ENCODE measurements at regions not wholly inside any gene's neighbourhood (a gene's known extent, or its start where the extent isn't known, plus 50 kb on each side); places are given as distances from the start of the nearest gene placed in this dataset.

DNA sequence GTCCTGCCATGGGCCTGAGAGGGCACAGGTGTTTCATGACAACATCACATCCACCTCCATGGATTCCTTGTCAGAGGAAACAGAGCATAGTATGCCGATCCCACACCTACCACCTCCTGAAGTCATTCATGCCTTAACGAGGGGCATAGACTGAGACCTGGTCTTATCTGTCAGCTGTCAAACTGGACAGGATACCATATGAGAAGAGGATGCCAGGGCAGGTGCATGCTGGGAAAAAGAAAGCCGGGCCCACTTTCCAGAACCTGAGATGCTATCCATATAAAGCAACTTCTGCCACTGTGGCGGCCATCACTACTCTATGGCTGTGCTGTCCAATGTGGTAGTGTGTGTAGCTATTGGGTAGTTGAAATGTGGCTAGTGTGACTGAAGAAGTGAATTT is 116.0 kb upstream of the SIX2 start:
- no peaks in the 10 kb centered on the region for H3K27me3 ChIP-seq (replicated peaks; ENCODE audit: insufficient read depth, low read depth, low read length, poor library complexity)
- no peak for DNase-seq (ENCODE audit: low spot score)
- ChIA-PET CTCF (no interaction called here), POLR2A (ENCODE audit: low non-redundant PET) (no interaction called here)
- no peaks in the 10 kb centered on the region for H3K36me3 ChIP-seq (ENCODE audit: insufficient read depth, low read length, poor library complexity, severe bottlenecking)
- no TSS peak for BruUV-seq (replicated peaks)
- intact Hi-C loops (cut with micrococcal nuclease; ENCODE audit: unreplicated experiment), result no loop called here
- H3K4me3 ChIP-seq (ENCODE audit: low read depth, low read length, poor library complexity, severe bottlenecking), result no peak overlapping the region
- TF ChIP-seq, protein P1, sequence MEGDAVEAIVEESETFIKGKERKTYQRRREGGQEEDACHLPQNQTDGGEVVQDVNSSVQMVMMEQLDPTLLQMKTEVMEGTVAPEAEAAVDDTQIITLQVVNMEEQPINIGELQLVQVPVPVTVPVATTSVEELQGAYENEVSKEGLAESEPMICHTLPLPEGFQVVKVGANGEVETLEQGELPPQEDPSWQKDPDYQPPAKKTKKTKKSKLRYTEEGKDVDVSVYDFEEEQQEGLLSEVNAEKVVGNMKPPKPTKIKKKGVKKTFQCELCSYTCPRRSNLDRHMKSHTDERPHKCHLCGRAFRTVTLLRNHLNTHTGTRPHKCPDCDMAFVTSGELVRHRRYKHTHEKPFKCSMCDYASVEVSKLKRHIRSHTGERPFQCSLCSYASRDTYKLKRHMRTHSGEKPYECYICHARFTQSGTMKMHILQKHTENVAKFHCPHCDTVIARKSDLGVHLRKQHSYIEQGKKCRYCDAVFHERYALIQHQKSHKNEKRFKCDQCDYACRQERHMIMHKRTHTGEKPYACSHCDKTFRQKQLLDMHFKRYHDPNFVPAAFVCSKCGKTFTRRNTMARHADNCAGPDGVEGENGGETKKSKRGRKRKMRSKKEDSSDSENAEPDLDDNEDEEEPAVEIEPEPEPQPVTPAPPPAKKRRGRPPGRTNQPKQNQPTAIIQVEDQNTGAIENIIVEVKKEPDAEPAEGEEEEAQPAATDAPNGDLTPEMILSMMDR (conservative IDR thresholded peaks at IDR 0.05; ENCODE audit: low read depth, low read length), result no peak
- no peak for TF ChIP-seq EZH2 (IDR thresholded peaks at IDR 0.05; ENCODE audit: borderline replicate concordance, low read depth, low read length, poor library complexity, severe bottlenecking)
- H3K27ac ChIP-seq (ENCODE audit: low read depth, low read length, poor library complexity, severe bottlenecking), result no peak overlapping the region
- no peaks in the 10 kb centered on the region for H3K4me1 ChIP-seq (ENCODE audit: insufficient read depth, low read length, poor library complexity, severe bottlenecking)
- no peaks in the 10 kb centered on the region for H3K9me3 ChIP-seq (ENCODE audit: low read depth, low read length, poor library complexity, severe bottlenecking)

DNA sequence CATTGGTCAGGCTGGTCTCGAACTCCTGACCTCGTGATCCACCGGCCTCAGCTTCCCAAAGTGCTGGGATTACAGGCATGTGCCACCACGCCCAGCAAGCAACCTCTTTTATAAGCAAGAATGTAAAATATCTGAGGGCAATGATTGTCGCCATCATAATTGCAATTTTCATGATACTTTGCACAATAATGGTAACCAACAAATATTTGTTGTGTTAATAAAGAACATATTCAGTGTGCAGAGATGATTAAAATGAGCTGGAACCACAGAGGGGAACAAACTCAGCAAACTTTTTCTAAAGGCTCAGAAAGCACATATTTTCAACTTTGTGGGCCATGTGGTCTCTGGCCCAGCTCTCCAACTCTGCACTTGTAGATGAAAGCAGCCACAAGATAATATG is 115.2 kb upstream of the SIX2 start:
- Histone ChIP-seq H3K27ac (ENCODE audit: low read depth, low read length, poor library complexity, severe bottlenecking) (no peak overlapping the region), H3K27me3 (replicated peaks; ENCODE audit: insufficient read depth, low read depth, low read length, poor library complexity) (no peaks in the 10 kb centered on the region), H3K9me3 (ENCODE audit: low read depth, low read length, poor library complexity, severe bottlenecking) (no peaks in the 10 kb centered on the region), H3K4me1 (ENCODE audit: insufficient read depth, low read length, poor library complexity, severe bottlenecking) (no peaks in the 10 kb centered on the region), H3K36me3 (ENCODE audit: insufficient read depth, low read length, poor library complexity, severe bottlenecking) (no peaks in the 10 kb centered on the region), H3K4me3 (ENCODE audit: low read depth, low read length, poor library complexity, severe bottlenecking) (no peak overlapping the region)
- no TSS peak for BruUV-seq (replicated peaks)
- ChIA-PET POLR2A (ENCODE audit: low non-redundant PET) (no interaction called here), CTCF (no interaction called here)
- intact Hi-C loops (cut with micrococcal nuclease; ENCODE audit: unreplicated experiment), result no loop called here
- DNase-seq (ENCODE audit: low spot score), result no peak
- no peak for TF ChIP-seq EZH2 (IDR thresholded peaks at IDR 0.05; ENCODE audit: borderline replicate concordance, low read depth, low read length, poor library complexity, severe bottlenecking)
- TF ChIP-seq, protein P1 (conservative IDR thresholded peaks at IDR 0.05; ENCODE audit: low read depth, low read length), result no peak

DNA sequence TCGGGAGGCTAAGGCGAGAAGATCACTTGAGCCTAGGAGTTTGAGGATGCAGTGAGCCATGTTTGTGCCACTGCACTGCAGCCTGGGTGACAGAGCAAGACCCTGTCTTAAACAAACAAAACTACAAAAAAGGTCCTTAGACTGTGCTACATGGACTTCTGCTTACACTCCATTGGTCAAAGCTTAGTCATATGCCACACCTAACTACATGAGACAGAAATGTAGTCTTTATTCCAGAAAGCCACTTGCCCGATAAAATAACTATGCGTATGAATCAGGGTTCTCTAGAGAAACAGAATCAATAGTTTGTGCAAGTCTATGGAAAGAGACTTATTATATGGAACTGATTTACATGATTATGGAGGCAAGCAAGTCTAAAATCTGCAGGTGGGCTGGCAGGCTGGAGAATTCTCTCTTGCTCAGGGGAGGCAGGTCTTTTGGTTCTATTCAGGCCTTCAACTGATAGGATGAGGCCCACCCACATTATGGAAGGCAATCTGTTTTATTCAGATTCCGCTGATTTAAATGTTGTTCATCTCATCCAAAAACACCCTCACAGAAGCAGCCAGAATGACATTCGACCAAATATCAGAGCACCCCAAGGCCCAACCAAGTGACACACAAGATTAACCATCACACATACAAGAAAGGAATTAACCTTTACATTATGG is 114.4 kb upstream of the SIX2 start:
- TF ChIP-seq EZH2 (IDR thresholded peaks at IDR 0.05; ENCODE audit: borderline replicate concordance, low read depth, low read length, poor library complexity, severe bottlenecking), result no peak
- TF ChIP-seq, protein P1 (conservative IDR thresholded peaks at IDR 0.05; ENCODE audit: low read depth, low read length), result no peak
- DNase-seq (ENCODE audit: low spot score), result no peak
- H3K27me3 ChIP-seq (replicated peaks; ENCODE audit: insufficient read depth, low read depth, low read length, poor library complexity), result no peaks in the 10 kb centered on the region
- no TSS peak for BruUV-seq (replicated peaks)
- H3K9me3 ChIP-seq (ENCODE audit: low read depth, low read length, poor library complexity, severe bottlenecking), result no peaks in the 10 kb centered on the region
- intact Hi-C loops (cut with micrococcal nuclease; ENCODE audit: unreplicated experiment), result no loop called here
- ChIA-PET POLR2A (ENCODE audit: low non-redundant PET) (no interaction called here), CTCF (no interaction called here)
- no peaks in the 10 kb centered on the region for H3K4me1 ChIP-seq (ENCODE audit: insufficient read depth, low read length, poor library complexity, severe bottlenecking)
- H3K4me3 ChIP-seq (ENCODE audit: low read depth, low read length, poor library complexity, severe bottlenecking), result no peak overlapping the region
- H3K27ac ChIP-seq (ENCODE audit: low read depth, low read length, poor library complexity, severe bottlenecking), result no peak overlapping the region
- no peaks in the 10 kb centered on the region for H3K36me3 ChIP-seq (ENCODE audit: insufficient read depth, low read length, poor library complexity, severe bottlenecking)

Measured in A673 (cell line).